Transverse colon (tissue), 4 donors: ENCODE measurements at regions not wholly inside any gene's neighbourhood (a gene's known extent, or its start where the extent isn't known, plus 50 kb on each side); places are given as distances from the start of the nearest gene placed in this dataset.

Experiments used
- DNase-seq: peaks from one replicate; pipeline ENCODE4 v3.0.0-alpha.2; 2019
- H3K27ac ChIP-seq, 4 donors: fragments of 200-600 bp; sonication (generic); 2 replicates each; pipeline ENCODE4 v1.5.1; 2016 to 2018; ENCODE audit warnings: inconsistent platforms in 4 of 4
- H3K27me3 ChIP-seq: fragments of 200-600 bp; sonication (generic); 2 replicates; pipeline ENCODE4 v1.5.1; 2017; ENCODE audit warnings: inconsistent platforms
- H3K36me3 ChIP-seq, 4 donors: fragments of 200-600 bp; sonication (generic); 2 replicates each; pipeline ENCODE4 v1.5.1; 2017 to 2019; ENCODE audit warnings: inconsistent platforms in 4 of 4
- H3K4me1 ChIP-seq, 4 donors: fragments of 200-600 bp; sonication (generic); 2 replicates each; pipeline ENCODE4 v1.5.1; 2017 to 2020; ENCODE audit warnings: inconsistent platforms in 4 of 4
- H3K4me3 ChIP-seq, 4 donors: fragments of 200-600 bp; sonication (generic); 1 replicate in 1 of 4; 2 replicates in 3 of 4; pipeline versions ENCODE4 v1.5.1 to v1.6.1; 2017 to 2019; ENCODE audit warnings: inconsistent platforms in 4 of 4
- H3K9me3 ChIP-seq, 2 donors: fragments of 200-600 bp; sonication (generic); 2 replicates each; pipeline ENCODE4 v1.5.1; 2017 to 2019; ENCODE audit warnings: inconsistent platforms in 2 of 2
- CTCF ChIP-seq, 5 experiments: fragments of 200-600 bp in 3 of 5; fragments of 450-650 bp in 2 of 5; sonication (generic) in 3 of 5; IDR thresholded peaks; 1 replicate in 2 of 5; 2 replicates in 3 of 5; pipeline ENCODE4 v1.5.1; 2016 to 2017; ENCODE audit warnings: antibody characterized with exemption in 5 of 5, inconsistent platforms in 3 of 5, mild to moderate bottlenecking in 2 of 5, moderate library complexity in 1 of 5
- EP300 ChIP-seq: sonication (generic); formaldehyde crosslinking; IDR thresholded peaks from one replicate; pipeline ENCODE4 v1.6.1; 2017; ENCODE audit warnings: antibody characterized with exemption, low read depth
- POLR2A ChIP-seq: fragments of 450-650 bp; IDR thresholded peaks from one replicate; pipeline ENCODE4 v1.6.1; 2016; ENCODE audit warnings: antibody characterized with exemption, mild to moderate bottlenecking, moderate library complexity
- POLR2AphosphoS5 ChIP-seq, 3 donors: sonication (generic); formaldehyde crosslinking; IDR thresholded peaks; one replicate each; pipeline ENCODE4 v1.6.1; 2016; ENCODE audit warnings: antibody characterized with exemption in 3 of 3
- WGBS, 2 donors: methylation state at CpG; one replicate each; pipeline ENCODE4 v1.1.5; 2018; ENCODE audit warnings: low coverage in 1 of 2; 5-methylcytosine and 5-hydroxymethylcytosine counted together
- in situ Hi-C, 4 donors: fragments of 200-750 bp; cut with MboI; loops; one replicate each; pipeline versions ENCODE4 v1.15.0 to v1.15.1; 2017; ENCODE audit warnings: low sequenced_read_pairs in 3 of 4, low pct_ligation_motif_present in 1 of 4, low pct_unique_long_range_greater_than_20kb in 1 of 4
- intact Hi-C: fragments of 100-400 bp; cut with DNase I; formaldehyde crosslinking; loops from one replicate; pipeline ENCODE4 v1.15.1; 2023; ENCODE audit warnings: low total_unique reads

DNA sequence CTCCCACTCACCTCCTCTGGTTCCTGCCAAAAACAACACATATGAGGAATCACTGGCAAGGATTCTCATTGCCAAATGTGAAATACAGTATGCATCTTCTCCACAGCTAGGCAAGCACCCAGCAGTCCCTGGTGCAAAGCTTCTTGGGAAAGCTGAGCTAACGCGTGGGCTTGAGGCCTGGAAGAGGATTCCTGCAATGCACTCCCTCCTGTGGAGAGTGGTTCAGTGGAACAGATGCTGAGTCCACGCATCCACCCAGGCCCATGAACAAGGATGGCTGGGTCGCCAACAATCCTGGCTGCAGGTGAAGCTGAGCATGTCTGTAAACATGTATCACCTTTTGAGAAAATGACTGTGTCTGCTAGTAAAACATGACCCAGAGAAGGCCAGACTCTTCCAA lies 113.2 kb upstream of the CHST15 start:
- DNase-seq, result no peak
- WGBS, 2 donors, result 50 to 76% methylated on average over 3 to 4 of the region's 4 CpGs
- TF ChIP-seq POLR2A, result no peak
- TF ChIP-seq CTCF (IDR thresholded peaks at IDR 0.05), result no peak
- no peak for TF ChIP-seq EP300
- no peak for TF ChIP-seq POLR2AphosphoS5 (IDR thresholded peaks at IDR 0.05)
- Histone ChIP-seq H3K4me1 (no peaks in the 10 kb centered on the region), H3K27ac (no peak overlapping the region), H3K36me3 (no peaks in the 10 kb centered on the region), H3K4me3 (no peak overlapping the region), H3K27me3 (no peaks in the 10 kb centered on the region), H3K9me3 (no peaks in the 10 kb centered on the region)
- intact Hi-C loops (no loop called here), in situ Hi-C loops (no loop called here)

- TF ChIP-seq EP300, result no peak
- TF ChIP-seq POLR2AphosphoS5 (IDR thresholded peaks at IDR 0.05), result no peak
- no peak for TF ChIP-seq POLR2A
- TF ChIP-seq CTCF (IDR thresholded peaks at IDR 0.05), result no peak
- Histone ChIP-seq H3K4me3 (no peak overlapping the region), H3K9me3 (no peaks in the 10 kb centered on the region), H3K36me3 (no peaks in the 10 kb centered on the region), H3K4me1 (no peaks in the 10 kb centered on the region), H3K27ac (no peak overlapping the region), H3K27me3 (no peaks in the 10 kb centered on the region)
- 92% methylated on average over 1 of the region's 1 CpG; no CpG with 5 or more reads in 1 of the 2 donors for WGBS, 2 donors
- DNase-seq, result no peak
- intact Hi-C loops (no loop called here), in situ Hi-C loops (no loop called here)
Observed at GRCh38 chr10:124205432-124205831, 112.0 kb upstream of the CHST15 start.

DNA sequence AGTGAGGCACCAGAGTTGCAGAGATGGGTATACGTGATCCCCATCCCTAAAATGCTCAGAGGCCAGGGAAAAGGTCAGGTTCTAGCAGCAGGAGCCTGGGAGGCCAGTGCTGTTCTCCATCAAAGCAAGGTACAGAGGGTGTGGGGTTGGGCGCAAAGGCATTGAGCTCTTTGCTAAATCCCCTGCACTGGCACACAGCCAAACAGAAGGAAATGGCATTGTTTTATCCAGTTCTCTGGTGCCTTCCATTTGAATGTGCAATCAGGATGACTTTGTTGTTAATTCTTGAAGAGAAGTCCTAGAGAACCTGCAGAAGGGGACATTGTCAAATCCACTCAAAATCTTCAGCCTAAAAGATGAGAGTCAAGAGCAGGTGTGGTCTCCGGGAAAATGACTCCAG lies 111.3 kb upstream of the CHST15 start:
- 94 to 95% methylated on average over 2 to 3 of the region's 3 CpGs for WGBS, 2 donors
- no peak for DNase-seq
- Histone ChIP-seq H3K4me1 (no peaks in the 10 kb centered on the region), H3K36me3 (no peaks in the 10 kb centered on the region), H3K9me3 (no peaks in the 10 kb centered on the region), H3K27me3 (no peaks in the 10 kb centered on the region), H3K27ac (no peak overlapping the region), H3K4me3 (no peak overlapping the region)
- TF ChIP-seq EP300 (no peak), POLR2AphosphoS5 (IDR thresholded peaks at IDR 0.05) (no peak), CTCF (IDR thresholded peaks at IDR 0.05) (no peak), POLR2A (no peak)
- intact Hi-C loops (no loop called here), in situ Hi-C loops (no loop called here)

DNA sequence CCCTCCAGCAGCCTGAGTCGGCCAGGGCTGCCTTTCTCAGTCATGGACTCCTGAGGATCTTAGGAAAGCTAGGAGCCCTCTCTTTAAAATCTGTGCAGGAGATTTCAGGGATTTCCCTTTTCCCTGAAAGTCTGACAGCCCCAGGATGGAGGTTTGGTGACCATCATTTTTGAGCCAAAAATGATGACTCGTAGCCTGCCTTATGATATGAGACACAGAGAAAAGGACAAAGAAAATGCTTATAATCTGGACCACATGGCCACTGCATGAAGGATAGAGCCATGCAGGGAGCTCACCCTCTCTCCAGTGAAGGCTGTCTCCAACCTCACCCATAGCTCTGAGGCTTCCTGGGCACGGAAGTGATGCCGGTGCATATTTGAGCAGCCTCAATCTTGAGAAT lies 106.6 kb upstream of the CHST15 start:
- TF ChIP-seq EP300 (no peak), POLR2A (no peak), POLR2AphosphoS5 (IDR thresholded peaks at IDR 0.05) (no peak), CTCF (IDR thresholded peaks at IDR 0.05) (no peak)
- in situ Hi-C loops (no loop called here), intact Hi-C loops (no loop called here)
- Histone ChIP-seq H3K4me1 (no peaks in the 10 kb centered on the region), H3K4me3 (no peak overlapping the region), H3K36me3 (no peaks in the 10 kb centered on the region), H3K27ac (no peak overlapping the region), H3K27me3 (no peaks in the 10 kb centered on the region), H3K9me3 (no peaks in the 10 kb centered on the region)
- DNase-seq, result no peak
- WGBS, 2 donors, result 67 to 94% methylated on average over 1 to 4 of the region's 4 CpGs
